ENCODE measurements at regions not wholly inside any gene's neighbourhood (a gene's known extent, or its start where the extent isn't known, plus 50 kb on each side); places are given as distances from the start of the nearest gene placed in this dataset.

DNA sequence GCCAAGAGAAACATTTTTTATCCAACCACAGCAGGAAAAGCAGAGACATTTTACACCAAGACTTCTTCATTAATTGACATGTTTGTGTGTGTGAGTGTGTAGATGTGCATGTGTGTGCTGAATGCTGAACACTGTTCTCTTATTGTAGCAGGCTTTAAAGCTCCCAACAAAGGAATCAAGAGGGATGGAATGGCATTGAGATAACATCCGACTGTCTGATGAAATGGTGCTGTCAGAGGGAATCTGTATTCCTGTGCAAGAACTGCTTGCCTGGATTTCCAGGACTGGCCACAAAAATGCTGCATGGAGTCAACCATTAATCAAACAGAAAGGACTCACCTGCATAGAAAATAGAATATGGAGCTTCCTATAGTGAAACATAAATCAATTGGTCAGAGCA is 354.0 kb downstream of the UQCRFS1 start:
- H3K27ac ChIP-seq, result no peak overlapping the region
- no peak for DNase-seq (ENCODE audit: extremely low spot score in 2 of 2)
- intact Hi-C loops (cut with DNase I), result no loop called here

DNA sequence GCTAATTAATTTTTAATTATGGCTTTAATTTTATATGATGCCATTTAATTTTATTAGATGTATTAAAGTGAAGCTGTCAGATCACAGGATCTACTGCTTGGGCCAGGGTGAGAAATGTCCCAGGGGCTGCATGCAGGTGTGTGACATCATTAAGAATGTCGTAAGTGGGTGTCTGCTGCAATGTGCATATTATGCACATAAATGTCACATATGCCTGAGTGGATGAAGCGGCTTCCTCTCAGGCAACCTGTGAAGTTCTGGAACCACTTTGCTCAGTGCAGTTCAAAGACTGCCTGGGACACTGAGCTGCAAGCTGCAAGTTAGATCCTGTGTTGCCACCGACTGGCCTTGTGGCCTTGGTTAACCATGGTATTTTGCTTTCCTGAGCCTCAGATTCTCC is 355.0 kb downstream of the UQCRFS1 start:
- Histone ChIP-seq H3K4me3 (no peak overlapping the region), H3K27ac (no peak overlapping the region), H3K36me3 (no peaks in the 10 kb centered on the region), H3K4me1 (no peaks in the 10 kb centered on the region), H3K9me3 (no peaks in the 10 kb centered on the region), H3K27me3 (no peaks in the 10 kb centered on the region)
- no peak for DNase-seq (ENCODE audit: extremely low spot score in 2 of 2)
- intact Hi-C loops (cut with DNase I), result no loop called here
- TF ChIP-seq POLR2AphosphoS5 (IDR thresholded peaks at IDR 0.05; ENCODE audit: insufficient read depth in 1 of 2, low read depth in 1 of 2) (no peak), POLR2A (IDR thresholded peaks at IDR 0.05) (no peak)
- TF ChIP-seq, protein P1, sequence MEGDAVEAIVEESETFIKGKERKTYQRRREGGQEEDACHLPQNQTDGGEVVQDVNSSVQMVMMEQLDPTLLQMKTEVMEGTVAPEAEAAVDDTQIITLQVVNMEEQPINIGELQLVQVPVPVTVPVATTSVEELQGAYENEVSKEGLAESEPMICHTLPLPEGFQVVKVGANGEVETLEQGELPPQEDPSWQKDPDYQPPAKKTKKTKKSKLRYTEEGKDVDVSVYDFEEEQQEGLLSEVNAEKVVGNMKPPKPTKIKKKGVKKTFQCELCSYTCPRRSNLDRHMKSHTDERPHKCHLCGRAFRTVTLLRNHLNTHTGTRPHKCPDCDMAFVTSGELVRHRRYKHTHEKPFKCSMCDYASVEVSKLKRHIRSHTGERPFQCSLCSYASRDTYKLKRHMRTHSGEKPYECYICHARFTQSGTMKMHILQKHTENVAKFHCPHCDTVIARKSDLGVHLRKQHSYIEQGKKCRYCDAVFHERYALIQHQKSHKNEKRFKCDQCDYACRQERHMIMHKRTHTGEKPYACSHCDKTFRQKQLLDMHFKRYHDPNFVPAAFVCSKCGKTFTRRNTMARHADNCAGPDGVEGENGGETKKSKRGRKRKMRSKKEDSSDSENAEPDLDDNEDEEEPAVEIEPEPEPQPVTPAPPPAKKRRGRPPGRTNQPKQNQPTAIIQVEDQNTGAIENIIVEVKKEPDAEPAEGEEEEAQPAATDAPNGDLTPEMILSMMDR (IDR thresholded peaks at IDR 0.05), result no peak

More for the DNA sequence above, 354.0 kb downstream of the UQCRFS1 start:
- TF ChIP-seq POLR2AphosphoS5 (IDR thresholded peaks at IDR 0.05; ENCODE audit: insufficient read depth in 1 of 2, low read depth in 1 of 2) (no peak), POLR2A (IDR thresholded peaks at IDR 0.05) (no peak)
- TF ChIP-seq, protein P1 (IDR thresholded peaks at IDR 0.05), result no peak
- H3K4me1 ChIP-seq, result no peaks in the 10 kb centered on the region
- no peaks in the 10 kb centered on the region for H3K9me3 ChIP-seq
- no peaks in the 10 kb centered on the region for H3K36me3 ChIP-seq
- no peaks in the 10 kb centered on the region for H3K27me3 ChIP-seq
- H3K4me3 ChIP-seq, result no peak overlapping the region

DNA sequence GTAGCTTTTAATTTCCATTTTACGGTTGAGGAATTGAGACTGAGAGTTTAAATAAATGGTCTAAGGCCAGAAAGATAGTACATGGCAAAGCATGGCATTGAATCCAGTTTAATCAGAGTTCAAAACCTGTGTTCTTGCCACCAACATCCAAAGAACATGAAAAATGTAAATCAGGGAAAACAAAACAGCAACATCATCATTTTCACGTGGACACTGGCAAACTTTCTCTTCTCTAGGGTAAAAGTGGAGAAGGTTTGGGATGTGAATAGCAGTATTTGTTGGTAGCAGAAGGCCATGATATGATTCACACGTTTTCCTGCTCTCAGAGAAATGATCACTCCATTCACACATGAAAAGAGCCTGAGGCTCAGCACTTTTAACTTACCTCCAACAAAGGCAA is 357.7 kb downstream of the UQCRFS1 start:
- Histone ChIP-seq H3K9me3 (no peaks in the 10 kb centered on the region), H3K4me1 (no peaks in the 10 kb centered on the region), H3K27ac (no peak overlapping the region), H3K36me3 (no peaks in the 10 kb centered on the region), H3K4me3 (no peak overlapping the region), H3K27me3 (no peaks in the 10 kb centered on the region)
- intact Hi-C loops (cut with DNase I), result no loop called here
- TF ChIP-seq, protein P1 (IDR thresholded peaks at IDR 0.05), result no peak
- TF ChIP-seq POLR2A (IDR thresholded peaks at IDR 0.05) (no peak), POLR2AphosphoS5 (IDR thresholded peaks at IDR 0.05; ENCODE audit: insufficient read depth in 1 of 2, low read depth in 1 of 2) (no peak)
- DNase-seq (ENCODE audit: extremely low spot score in 2 of 2), result no peak

DNA sequence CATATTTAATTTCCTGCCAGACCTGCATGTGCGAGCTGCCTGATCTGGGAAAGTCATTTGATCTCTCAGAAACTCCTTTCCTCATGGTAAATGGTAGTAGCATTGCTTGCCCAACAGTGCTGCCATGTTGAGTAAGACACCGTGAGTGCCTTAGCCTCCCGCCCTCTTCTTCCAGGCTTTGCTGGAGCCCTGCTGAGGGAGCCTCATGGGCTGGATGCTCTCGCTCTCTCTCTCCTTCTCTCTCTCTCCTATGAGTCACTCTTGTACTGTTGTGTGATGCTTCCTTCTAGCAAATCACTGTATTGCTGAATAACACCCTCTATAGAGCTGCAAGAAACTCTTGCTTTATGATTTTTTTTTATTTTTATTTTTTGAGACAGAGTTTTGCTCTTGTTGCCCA is 365.5 kb downstream of the UQCRFS1 start:
- Histone ChIP-seq H3K4me1 (no peaks in the 10 kb centered on the region), H3K4me3 (no peak overlapping the region), H3K27ac (no peak overlapping the region), H3K27me3 (no peaks in the 10 kb centered on the region), H3K36me3 (no peaks in the 10 kb centered on the region), H3K9me3 (no peaks in the 10 kb centered on the region)
- DNase-seq (ENCODE audit: extremely low spot score in 2 of 2), result no peak
- TF ChIP-seq POLR2A (IDR thresholded peaks at IDR 0.05) (no peak), POLR2AphosphoS5 (IDR thresholded peaks at IDR 0.05; ENCODE audit: insufficient read depth in 1 of 2, low read depth in 1 of 2) (no peak)
- TF ChIP-seq, protein P1 (IDR thresholded peaks at IDR 0.05), result no peak
- intact Hi-C loops (cut with DNase I), result no loop called here

DNA sequence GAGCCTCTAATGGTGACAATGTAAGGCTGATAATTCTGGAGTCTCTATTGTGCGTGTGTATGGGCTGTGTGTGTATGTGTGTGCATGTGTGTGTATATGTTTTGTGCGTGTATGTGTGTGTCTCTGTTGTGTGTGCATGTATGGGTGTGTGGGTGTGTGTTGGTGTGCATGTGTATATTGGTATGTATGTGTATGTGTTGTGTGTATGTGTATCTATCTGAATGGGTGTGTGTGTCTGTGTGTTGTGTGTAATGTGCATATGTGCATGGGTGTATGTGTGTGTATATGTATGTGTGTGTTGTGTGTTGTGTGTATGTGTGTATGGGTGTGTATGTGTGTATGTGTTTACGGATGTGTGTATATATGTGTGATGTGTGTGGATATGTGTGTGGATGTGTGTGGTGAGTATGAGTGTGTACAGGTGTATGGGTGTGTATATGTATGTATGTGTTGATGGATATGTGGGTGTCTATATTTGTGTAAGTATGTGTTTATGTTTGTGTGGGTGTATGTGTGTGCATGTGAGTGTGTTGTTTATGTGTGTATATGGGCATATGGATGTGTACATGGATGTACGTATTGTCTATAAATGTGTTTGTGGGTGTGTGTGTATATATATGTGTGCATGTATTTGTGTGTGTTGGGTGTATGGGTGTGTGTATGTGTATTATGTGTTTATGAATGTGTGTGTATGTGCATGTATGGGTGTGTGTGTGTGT is 366.7 kb downstream of the UQCRFS1 start:
- H3K9me3 ChIP-seq, result no peaks in the 10 kb centered on the region
- H3K36me3 ChIP-seq, result no peaks in the 10 kb centered on the region
- no peak for TF ChIP-seq POLR2AphosphoS5 (IDR thresholded peaks at IDR 0.05; ENCODE audit: insufficient read depth in 1 of 2, low read depth in 1 of 2)
- no peak for TF ChIP-seq POLR2A (IDR thresholded peaks at IDR 0.05)
- TF ChIP-seq, protein P1 (IDR thresholded peaks at IDR 0.05), result no peak
- intact Hi-C loops (cut with DNase I), result no loop called here
- no peak overlapping the region for H3K27ac ChIP-seq
- no peaks in the 10 kb centered on the region for H3K4me1 ChIP-seq
- H3K27me3 ChIP-seq, result no peaks in the 10 kb centered on the region
- H3K4me3 ChIP-seq, result no peak overlapping the region
- no peak for DNase-seq (ENCODE audit: extremely low spot score in 2 of 2)

Data from vagina (tissue), 2 donors.